ENCODE measurements at regions not wholly inside any gene's neighbourhood (a gene's known extent, or its start where the extent isn't known, plus 50 kb on each side); places are given as distances from the start of the nearest gene placed in this dataset.

DNA sequence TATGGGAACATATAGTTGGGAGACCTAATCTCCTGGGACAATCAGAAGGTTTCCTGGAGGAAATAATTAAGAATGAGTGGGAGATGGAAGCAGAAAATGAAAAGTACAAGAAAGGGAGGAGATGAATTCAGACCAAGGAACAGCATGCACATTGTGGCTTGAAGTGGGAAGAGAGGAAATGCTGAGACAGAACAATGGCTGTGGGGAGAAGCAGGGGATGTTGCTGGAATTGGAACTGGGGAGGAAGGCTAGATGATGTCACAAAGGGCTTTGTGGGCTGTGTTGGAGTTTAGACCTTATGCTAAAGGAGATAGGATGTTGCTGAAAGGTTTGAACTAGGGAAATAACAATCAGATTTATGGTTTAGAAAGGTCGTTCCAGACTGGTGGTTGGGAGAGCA is 119.5 kb upstream of the DIPK2B start:
- TF ChIP-seq, protein P1, sequence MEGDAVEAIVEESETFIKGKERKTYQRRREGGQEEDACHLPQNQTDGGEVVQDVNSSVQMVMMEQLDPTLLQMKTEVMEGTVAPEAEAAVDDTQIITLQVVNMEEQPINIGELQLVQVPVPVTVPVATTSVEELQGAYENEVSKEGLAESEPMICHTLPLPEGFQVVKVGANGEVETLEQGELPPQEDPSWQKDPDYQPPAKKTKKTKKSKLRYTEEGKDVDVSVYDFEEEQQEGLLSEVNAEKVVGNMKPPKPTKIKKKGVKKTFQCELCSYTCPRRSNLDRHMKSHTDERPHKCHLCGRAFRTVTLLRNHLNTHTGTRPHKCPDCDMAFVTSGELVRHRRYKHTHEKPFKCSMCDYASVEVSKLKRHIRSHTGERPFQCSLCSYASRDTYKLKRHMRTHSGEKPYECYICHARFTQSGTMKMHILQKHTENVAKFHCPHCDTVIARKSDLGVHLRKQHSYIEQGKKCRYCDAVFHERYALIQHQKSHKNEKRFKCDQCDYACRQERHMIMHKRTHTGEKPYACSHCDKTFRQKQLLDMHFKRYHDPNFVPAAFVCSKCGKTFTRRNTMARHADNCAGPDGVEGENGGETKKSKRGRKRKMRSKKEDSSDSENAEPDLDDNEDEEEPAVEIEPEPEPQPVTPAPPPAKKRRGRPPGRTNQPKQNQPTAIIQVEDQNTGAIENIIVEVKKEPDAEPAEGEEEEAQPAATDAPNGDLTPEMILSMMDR (IDR thresholded peaks at IDR 0.05; ENCODE audit: low read length), result no peak
- no peak for TF ChIP-seq EZH2 (IDR thresholded peaks at IDR 0.05; ENCODE audit: borderline replicate concordance, low read length)

Measured in OCI-LY1 (cell line).